Keratinocyte (primary cell): ENCODE measurements at regions not wholly inside any gene's neighbourhood (a gene's known extent, or its start where the extent isn't known, plus 50 kb on each side); places are given as distances from the start of the nearest gene placed in this dataset.

Experiments
- CTCF ChIP-seq, 3 experiments: IDR thresholded peaks in 1 of 3; conservative IDR thresholded peaks in 1 of 3; optimal IDR thresholded peaks in 1 of 3; 2 replicates in 2 of 3; 3 replicates in 1 of 3; pipeline versions ENCODE3 to v1.5.1; 2011; ENCODE audit warnings: low read length in 3 of 3, mild to moderate bottlenecking in 3 of 3, moderate library complexity in 2 of 3, control low read depth in 1 of 3, inconsistent platforms in 1 of 3; ENCODE audit not compliant: insufficient read depth in 2 of 3; ENCODE audit errors: extremely low read depth in 1 of 3
- EZH2 ChIP-seq: IDR thresholded peaks from one replicate; pipeline ENCODE4 v1.6.1; 2012; ENCODE audit warnings: inconsistent platforms, mild to moderate bottlenecking, low read length, moderate library complexity

- TF ChIP-seq CTCF (optimal IDR thresholded peaks at IDR 0.05 in 1 of 3, IDR thresholded peaks at IDR 0.05 in 1 of 3, conservative IDR thresholded peaks at IDR 0.05 in 1 of 3; ENCODE audit: extremely low read depth in 1 of 3, insufficient read depth in 2 of 3, low read length in 3 of 3) (no peak), EZH2 (no peak)
Measured at GRCh38 chr6:141539617-141540016, 593.1 kb upstream of the GJE1 start.
